Kidney (tissue), 13 donors: ENCODE measurements at regions not wholly inside any gene's neighbourhood (a gene's known extent, or its start where the extent isn't known, plus 50 kb on each side); places are given as distances from the start of the nearest gene placed in this dataset.

ENCODE experiments used
- DNase-seq, 5 donors: peaks; one replicate each; pipeline ENCODE4 v3.0.0-alpha.2; 2013 to 2020
- FAIRE-seq: peaks from 2 replicates; lab custom pipeline; 2012; peaks lifted over from hg19 to GRCh38; lab: Jason Lieb, UNC
- H3K27ac ChIP-seq, 2 donors: one replicate each; pipeline ENCODE4 v1.7.0; 2013; ENCODE audit warnings: low read depth in 2 of 2, low read length in 2 of 2, inconsistent platforms in 1 of 2
- H3K27me3 ChIP-seq: one replicate; pipeline ENCODE4 v1.7.1; 2013; ENCODE audit warnings: low read length, inconsistent platforms; ENCODE audit not compliant: control insufficient read depth, insufficient read depth
- H3K36me3 ChIP-seq, 3 donors: one replicate each; pipeline versions ENCODE4 v1.7.0 to v1.7.1; 2013; ENCODE audit warnings: low read length in 3 of 3, control low read depth in 1 of 3, inconsistent platforms in 1 of 3; ENCODE audit not compliant: insufficient read depth in 3 of 3, control insufficient read depth in 2 of 3
- H3K4me1 ChIP-seq, 3 donors: one replicate each; pipeline versions ENCODE4 v1.7.0 to v1.7.1; 2013; ENCODE audit warnings: low read length in 3 of 3, inconsistent platforms in 1 of 3, low read depth in 1 of 3; ENCODE audit not compliant: control insufficient read depth in 2 of 3, insufficient read depth in 2 of 3
- H3K4me3 ChIP-seq, 3 donors: one replicate each; pipeline versions ENCODE4 v1.7.0 to v1.8.1; 2013; ENCODE audit warnings: low read length in 3 of 3, control low read depth in 1 of 3, inconsistent platforms in 1 of 3
- H3K9ac ChIP-seq, 3 donors: one replicate each; pipeline versions ENCODE4 v1.7.0 to v1.7.1; 2013; ENCODE audit warnings: low read length in 3 of 3, control low read depth in 1 of 3, inconsistent platforms in 1 of 3
- H3K9me3 ChIP-seq, 3 donors: one replicate each; pipeline versions ENCODE4 v1.7.0 to v1.7.1; 2013; ENCODE audit warnings: low read length in 3 of 3, control low read depth in 1 of 3, inconsistent platforms in 1 of 3; ENCODE audit not compliant: control insufficient read depth in 2 of 3, insufficient read depth in 1 of 3
- CTCF ChIP-seq: IDR thresholded peaks from 3 replicates; pipeline ENCODE4 v1.5.1; 2012; ENCODE audit warnings: mild to moderate bottlenecking, moderate library complexity, borderline replicate concordance; ENCODE audit not compliant: insufficient read depth; ENCODE audit errors: extremely low read depth
- intact Hi-C: fragments of 100-400 bp; cut with DNase I; formaldehyde crosslinking; loops from one replicate; pipeline ENCODE4 v1.11.1; 2022
- donor health status: control.
- donor health status: control.
- donor health status: control.
- donor health status: control.
- donor health status: control.
- donor health status: DM: yes; HTN: yes; CAD: no.
- donor health status: Normal renal cell carcinoma (clear cell type).

- DNase-seq (no peak), FAIRE-seq (no peak)
- TF ChIP-seq CTCF, result no peak
- Histone ChIP-seq H3K36me3 (no peaks in the 10 kb centered on the region), H3K4me1 (peaks cover 0 to 17% (median 0%) of the 10 kb centered on the region in 3 donors), H3K27ac (no peak overlapping the region), H3K4me3 (no peak overlapping the region), H3K9me3 (no peaks in the 10 kb centered on the region), H3K27me3 (no peaks in the 10 kb centered on the region), H3K9ac (no peak overlapping the region)
- intact Hi-C loops, result no loop called here
Observed at GRCh38 chr16:85370543-85370880, 242.6 kb upstream of the GSE1 start.

GRCh38 chr16:85370881-85371651 is 242.1 kb upstream of the GSE1 start:
- no peaks in the 10 kb centered on the region for H3K9me3 ChIP-seq
- FAIRE-seq, result no peak
- no peak overlapping the region for H3K27ac ChIP-seq
- H3K36me3 ChIP-seq, result no peaks in the 10 kb centered on the region
- H3K4me3 ChIP-seq, result no peak overlapping the region
- peaks cover 0 to 17% (median 0%) of the 10 kb centered on the region in 3 donors for H3K4me1 ChIP-seq
- no peak overlapping the region for H3K9ac ChIP-seq
- H3K27me3 ChIP-seq, result no peaks in the 10 kb centered on the region
- TF ChIP-seq CTCF, result no peak
- intact Hi-C loops, result no loop called here
- DNase-seq, result peak in 2 of 5 donors; percentile 49 to 81

GRCh38 chr16:85371948-85372347 is 241.2 kb upstream of the GSE1 start:
- Histone ChIP-seq H3K9me3 (no peaks in the 10 kb centered on the region), H3K36me3 (no peaks in the 10 kb centered on the region), H3K27ac (no peak overlapping the region), H3K4me1 (peaks cover 0 to 17% (median 0%) of the 10 kb centered on the region in 3 donors), H3K4me3 (no peak overlapping the region), H3K9ac (no peak overlapping the region), H3K27me3 (no peaks in the 10 kb centered on the region)
- DNase-seq, result peak in 1 of 5 donors; percentile 56
- TF ChIP-seq CTCF, result no peak
- intact Hi-C loops, result no loop called here
- FAIRE-seq, result no peak
